ENCODE measurements at regions not wholly inside any gene's neighbourhood (a gene's known extent, or its start where the extent isn't known, plus 50 kb on each side); places are given as distances from the start of the nearest gene placed in this dataset.

DNA sequence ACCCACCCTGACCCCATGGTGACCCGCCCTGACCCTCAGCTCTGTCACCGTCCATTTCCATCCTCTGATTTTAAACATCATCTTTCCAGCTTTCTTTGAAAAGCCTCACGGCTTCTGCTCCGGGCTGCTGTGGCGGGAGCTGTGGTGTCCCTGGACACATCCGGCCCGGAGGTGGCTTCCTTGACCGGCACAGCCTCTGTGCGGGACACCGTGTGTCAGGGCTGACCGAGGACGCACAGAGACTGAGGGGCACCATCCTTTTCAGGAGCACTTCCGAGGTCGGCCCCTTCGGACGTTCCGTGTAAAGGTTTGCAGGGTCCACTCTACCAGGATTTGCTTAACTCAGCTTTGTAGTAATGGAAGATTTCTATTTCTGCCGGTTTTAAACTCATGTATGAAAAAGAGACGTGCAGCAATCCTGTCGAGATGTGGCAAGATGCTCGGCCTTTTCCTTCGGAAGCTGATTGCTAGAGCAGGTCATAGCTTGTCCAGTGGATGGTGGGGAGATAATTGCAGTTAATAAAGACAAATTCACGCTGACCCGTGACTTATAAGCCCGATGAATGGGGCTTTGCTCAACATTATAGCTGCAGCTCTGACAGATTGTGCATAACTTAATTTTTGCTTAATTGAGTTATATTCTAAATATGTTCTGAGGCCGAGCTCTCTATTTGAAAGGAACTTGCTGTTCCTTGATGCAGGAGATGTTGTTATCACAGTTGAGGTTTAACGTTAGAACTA lies 54.4 kb upstream of the CFAP46 start:
- TF ChIP-seq, protein P1, sequence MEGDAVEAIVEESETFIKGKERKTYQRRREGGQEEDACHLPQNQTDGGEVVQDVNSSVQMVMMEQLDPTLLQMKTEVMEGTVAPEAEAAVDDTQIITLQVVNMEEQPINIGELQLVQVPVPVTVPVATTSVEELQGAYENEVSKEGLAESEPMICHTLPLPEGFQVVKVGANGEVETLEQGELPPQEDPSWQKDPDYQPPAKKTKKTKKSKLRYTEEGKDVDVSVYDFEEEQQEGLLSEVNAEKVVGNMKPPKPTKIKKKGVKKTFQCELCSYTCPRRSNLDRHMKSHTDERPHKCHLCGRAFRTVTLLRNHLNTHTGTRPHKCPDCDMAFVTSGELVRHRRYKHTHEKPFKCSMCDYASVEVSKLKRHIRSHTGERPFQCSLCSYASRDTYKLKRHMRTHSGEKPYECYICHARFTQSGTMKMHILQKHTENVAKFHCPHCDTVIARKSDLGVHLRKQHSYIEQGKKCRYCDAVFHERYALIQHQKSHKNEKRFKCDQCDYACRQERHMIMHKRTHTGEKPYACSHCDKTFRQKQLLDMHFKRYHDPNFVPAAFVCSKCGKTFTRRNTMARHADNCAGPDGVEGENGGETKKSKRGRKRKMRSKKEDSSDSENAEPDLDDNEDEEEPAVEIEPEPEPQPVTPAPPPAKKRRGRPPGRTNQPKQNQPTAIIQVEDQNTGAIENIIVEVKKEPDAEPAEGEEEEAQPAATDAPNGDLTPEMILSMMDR (IDR thresholded peaks at IDR 0.05; ENCODE audit: control insufficient read depth, extremely low read depth, insufficient read depth), result no peak
- DNase-seq (ENCODE audit: low read depth), result no peak

DNA sequence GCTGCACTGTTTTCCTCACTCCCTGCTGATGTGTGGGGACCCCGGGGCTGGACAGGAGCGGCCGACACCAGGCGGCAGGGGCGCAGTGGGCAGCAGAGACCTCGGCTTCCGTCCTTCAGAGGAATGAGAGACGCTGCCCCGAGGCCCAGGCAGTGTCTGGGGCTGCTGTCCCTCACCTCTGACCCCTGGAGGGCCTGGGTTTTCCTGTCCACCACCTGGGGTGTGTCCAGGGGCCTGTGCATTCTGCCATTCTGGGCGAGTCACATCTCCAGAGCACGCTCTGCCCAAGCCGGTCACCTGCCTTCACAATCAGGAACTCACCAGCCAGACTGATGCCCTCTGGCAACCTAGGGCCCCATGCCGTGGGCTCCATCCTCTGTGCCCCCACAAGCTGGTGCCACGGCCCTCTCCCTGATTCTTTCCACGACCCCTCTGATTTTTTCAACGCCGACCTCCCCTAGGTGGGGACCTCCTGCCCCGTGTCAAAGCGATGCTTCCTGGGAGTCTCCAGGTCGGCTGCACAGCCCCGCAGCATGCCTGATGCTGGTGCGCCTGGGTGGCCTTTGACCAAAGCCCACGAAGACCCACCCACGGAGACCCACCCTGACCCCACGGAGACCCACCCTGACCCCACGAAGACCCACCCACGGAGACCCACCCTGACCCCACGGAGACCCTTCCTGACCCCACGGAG lies 53.7 kb upstream of the CFAP46 start:
- TF ChIP-seq, protein P1 (IDR thresholded peaks at IDR 0.05; ENCODE audit: control insufficient read depth, extremely low read depth, insufficient read depth), result no peak
- DNase-seq (ENCODE audit: low read depth), result no peak
- no peak overlapping the region for H3K4me3 ChIP-seq (ENCODE audit: low read depth, low read length)

More for the DNA sequence above, 54.4 kb upstream of the CFAP46 start:
- no peak overlapping the region for H3K4me3 ChIP-seq (ENCODE audit: low read depth, low read length)

DNA sequence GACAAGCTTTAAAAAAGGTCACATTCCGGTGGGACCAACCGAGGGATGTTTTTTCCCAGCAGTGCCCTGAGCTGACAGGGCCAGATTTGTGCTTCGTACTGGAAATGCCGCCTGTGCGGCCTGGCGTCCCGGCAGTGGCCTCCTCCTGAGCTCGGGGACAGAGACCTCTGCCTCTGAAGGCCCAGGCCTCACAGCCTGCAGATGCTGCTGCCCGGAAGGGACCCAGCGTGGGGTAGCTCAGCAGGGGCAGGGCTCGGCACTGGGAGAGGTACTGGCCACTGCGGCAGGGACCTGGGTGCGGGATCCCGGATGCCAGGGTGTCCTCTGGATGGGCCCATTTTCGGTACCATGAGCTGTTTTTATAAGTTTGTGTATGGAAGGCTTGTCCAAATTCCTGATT lies 52.4 kb upstream of the CFAP46 start:
- no peak overlapping the region for H3K4me3 ChIP-seq (ENCODE audit: low read depth, low read length)
- DNase-seq (ENCODE audit: low read depth), result no peak
- TF ChIP-seq, protein P1 (IDR thresholded peaks at IDR 0.05; ENCODE audit: control insufficient read depth, extremely low read depth, insufficient read depth), result no peak

DNA sequence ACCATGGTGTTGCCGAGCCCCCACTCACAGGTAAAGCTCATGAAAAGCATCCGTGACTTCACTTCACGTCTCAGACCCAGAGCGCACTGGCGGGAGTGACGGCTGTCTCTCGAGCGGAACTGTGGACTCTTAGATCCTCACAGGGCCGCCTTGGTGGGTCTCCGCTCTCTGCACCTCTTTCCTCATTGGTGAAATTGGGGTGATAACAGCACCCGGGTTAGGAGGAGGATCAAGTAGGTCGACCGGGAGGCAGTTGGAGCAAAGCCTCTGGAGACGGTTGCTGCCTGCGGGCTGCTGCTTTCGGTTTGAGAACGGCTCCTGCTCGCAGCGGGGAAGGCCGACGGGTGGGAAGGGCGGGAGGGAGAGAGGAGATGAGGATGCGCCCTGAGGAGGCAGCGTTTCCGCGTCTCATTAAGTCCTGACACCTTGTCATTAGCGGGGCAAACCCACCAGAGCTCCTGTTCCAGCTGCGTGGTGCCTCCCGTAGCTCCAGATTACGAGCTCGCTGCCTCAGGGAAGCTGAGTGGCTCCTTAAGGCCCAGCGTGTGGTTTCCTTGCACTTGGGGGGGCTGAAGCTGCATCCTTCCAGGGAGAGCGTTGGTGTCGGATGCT lies 51.9 kb upstream of the CFAP46 start:
- 0 out of 2 replicates have a peak overlapping the region, but pooled peaks have one; percentile 13 for H3K4me3 ChIP-seq (ENCODE audit: low read depth, low read length)

DNA sequence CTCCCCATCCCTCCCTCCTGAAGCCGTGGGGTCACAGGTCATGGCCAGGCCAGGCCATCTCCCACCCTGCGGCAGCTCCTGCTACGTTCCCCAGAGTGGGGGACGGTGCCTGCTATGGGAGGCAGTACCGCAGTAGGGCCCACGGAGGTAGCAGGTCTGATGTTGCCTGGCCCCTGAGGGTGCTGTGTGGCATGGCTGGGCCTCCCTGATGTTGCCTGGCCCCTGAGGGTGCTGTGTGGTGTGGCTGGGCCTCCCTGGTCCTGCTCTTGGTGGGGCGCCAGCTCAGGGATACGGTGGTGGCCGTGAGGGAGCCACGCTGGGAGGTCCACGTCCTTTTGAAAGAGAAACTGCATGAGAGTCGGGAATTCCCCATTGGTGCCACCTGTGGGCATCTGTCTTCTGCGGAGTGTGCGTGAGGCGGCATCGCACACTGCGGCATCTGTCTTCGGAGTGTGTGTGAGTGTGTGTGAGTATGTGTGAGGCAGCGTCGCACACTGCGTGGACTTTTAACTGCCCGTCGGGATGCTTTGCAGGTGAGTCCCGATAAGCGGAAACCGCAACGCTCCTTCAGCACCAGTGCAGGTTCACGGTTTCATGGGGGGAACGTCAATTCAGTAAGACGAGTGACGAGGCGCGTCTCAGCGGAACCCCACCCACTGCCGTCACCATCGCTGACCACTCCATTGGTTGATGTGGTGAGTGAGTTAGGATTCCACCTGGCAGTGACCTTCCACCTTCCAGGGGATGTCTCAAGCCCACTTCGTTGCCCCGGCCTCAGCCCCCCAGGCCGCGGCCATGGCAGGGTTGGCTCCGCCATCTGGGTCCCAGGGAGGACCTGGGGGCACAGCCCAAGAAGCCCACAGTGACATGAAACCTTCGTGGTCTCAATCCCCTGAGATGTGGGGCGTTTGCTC lies 51.2 kb upstream of the CFAP46 start:
- H3K4me3 ChIP-seq (ENCODE audit: low read depth, low read length), result no peak overlapping the region
- DNase-seq (ENCODE audit: low read depth), result no peak
- TF ChIP-seq, protein P1 (IDR thresholded peaks at IDR 0.05; ENCODE audit: control insufficient read depth, extremely low read depth, insufficient read depth), result no peak

More for the DNA sequence above, 51.9 kb upstream of the CFAP46 start:
- no peak for DNase-seq (ENCODE audit: low read depth)
- TF ChIP-seq, protein P1 (IDR thresholded peaks at IDR 0.05; ENCODE audit: control insufficient read depth, extremely low read depth, insufficient read depth), result no peak

DNA sequence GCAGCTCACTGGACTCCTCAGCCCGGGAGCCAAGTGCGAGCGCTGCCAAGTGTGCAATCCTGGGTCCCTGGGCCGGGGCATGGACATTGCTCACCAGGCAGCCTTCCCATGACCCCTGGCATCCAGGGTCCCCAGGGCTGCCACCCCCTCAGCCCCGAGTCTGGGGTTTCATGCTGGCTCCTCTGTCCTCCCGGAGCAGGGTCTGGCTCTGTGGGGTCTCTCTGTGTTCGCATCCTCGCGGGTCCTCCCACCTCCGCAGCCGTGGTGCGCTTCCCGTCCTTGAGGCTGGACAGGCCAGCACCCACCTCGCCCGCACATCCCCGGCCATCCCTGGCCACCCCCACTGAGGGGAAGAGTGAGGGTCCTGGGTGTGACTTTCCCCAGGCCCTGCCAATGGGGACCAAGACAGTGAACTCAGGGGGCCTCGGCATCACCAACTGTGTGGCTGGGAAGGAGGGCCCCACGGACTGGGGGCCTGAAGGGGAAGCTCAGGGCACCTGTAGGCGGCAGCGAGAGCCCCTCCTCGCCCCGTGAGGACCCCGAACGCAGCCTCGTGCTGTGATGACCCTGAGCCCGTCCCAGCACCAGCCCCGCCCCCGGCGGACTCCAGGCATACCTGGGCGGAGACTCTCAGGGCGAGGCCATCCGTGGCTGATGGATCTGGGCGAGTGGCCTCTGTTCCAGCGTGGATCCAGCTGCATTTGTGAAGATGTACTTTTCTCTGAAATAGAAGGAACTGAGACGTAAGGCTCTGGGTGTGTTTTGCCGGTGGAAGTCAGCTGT lies 50.3 kb upstream of the CFAP46 start:
- TF ChIP-seq, protein P1 (IDR thresholded peaks at IDR 0.05; ENCODE audit: control insufficient read depth, extremely low read depth, insufficient read depth), result no peak
- no peak for DNase-seq (ENCODE audit: low read depth)
- no peak overlapping the region for H3K4me3 ChIP-seq (ENCODE audit: low read depth, low read length)

Data from LNCaP clone FGC (cell line).